ENCODE measurements at regions not wholly inside any gene's neighbourhood (a gene's known extent, or its start where the extent isn't known, plus 50 kb on each side); places are given as distances from the start of the nearest gene placed in this dataset.
"Not testable (repeated sequence)": the region's sequence is repeated elsewhere in the genome, so short reads cannot be mapped to it uniquely, and the experiment has no call there.

GRCh38 chr6:74568861-74569260, 637.0 kb downstream of the COL12A1 start:
- no peak for DNase-seq

- DNase-seq: not testable (repeated sequence)
Observed at GRCh38 chr6:74567923-74568290, 637.9 kb downstream of the COL12A1 start.

GRCh38 chr6:74567281-74567922, 638.5 kb downstream of the COL12A1 start:
- no peak for DNase-seq

- no peak for DNase-seq
Observed at GRCh38 chr6:74557236-74557635, 648.6 kb downstream of the COL12A1 start.

- no peak for DNase-seq
Observed at GRCh38 chr6:74554041-74554440, 651.8 kb downstream of the COL12A1 start.

- DNase-seq: no peak
Observed at GRCh38 chr6:74551896-74552295, 654.0 kb downstream of the COL12A1 start.

- DNase-seq: no peak
Observed at GRCh38 chr6:74550821-74551220, 655.0 kb downstream of the COL12A1 start.

GRCh38 chr6:74549746-74550145, 656.1 kb downstream of the COL12A1 start:
- DNase-seq: no peak

GRCh38 chr6:74534465-74535211, 671.2 kb downstream of the COL12A1 start:
- DNase-seq: no peak

- DNase-seq: no peak
Observed at GRCh38 chr6:74519163-74519562, 686.7 kb downstream of the COL12A1 start.

- no peak for DNase-seq
Observed at GRCh38 chr6:74518035-74518434, 687.8 kb downstream of the COL12A1 start.

GRCh38 chr6:74510878-74511277, 695.0 kb downstream of the COL12A1 start:
- DNase-seq: no peak

GRCh38 chr6:74507649-74508048, 698.2 kb downstream of the COL12A1 start:
- no peak for DNase-seq

GRCh38 chr6:74505391-74505790, 700.5 kb downstream of the COL12A1 start:
- DNase-seq: no peak

- DNase-seq: no peak
Observed at GRCh38 chr6:74504941-74505340, 700.9 kb downstream of the COL12A1 start.

GRCh38 chr6:74492587-74492986, 713.3 kb downstream of the COL12A1 start:
- DNase-seq: no peak

- no peak for DNase-seq
Observed at GRCh38 chr6:74491844-74492374, 713.9 kb downstream of the COL12A1 start.

- not testable (repeated sequence) for DNase-seq
Observed at GRCh38 chr6:74488726-74489125, 717.1 kb downstream of the COL12A1 start.

GRCh38 chr6:74482180-74482579, 723.7 kb downstream of the COL12A1 start:
- no peak for DNase-seq

- DNase-seq: no peak
Observed at GRCh38 chr6:74480561-74480960, 725.3 kb downstream of the COL12A1 start.

- DNase-seq: no peak
Observed at GRCh38 chr6:74479960-74480359, 725.9 kb downstream of the COL12A1 start.

- DNase-seq: no peak
Observed at GRCh38 chr6:74479420-74479819, 726.4 kb downstream of the COL12A1 start.

- not testable (repeated sequence) for DNase-seq
Observed at GRCh38 chr6:74474046-74474445, 731.8 kb downstream of the COL12A1 start.

- not testable (repeated sequence) for DNase-seq
Observed at GRCh38 chr6:74468552-74468951, 737.3 kb downstream of the COL12A1 start.

Measured in NCI-H1105 treated with DMSO at 0.1 percent for 48 hours (cell line).